ENCODE measurements at regions not wholly inside any gene's neighbourhood (a gene's known extent, or its start where the extent isn't known, plus 50 kb on each side); places are given as distances from the start of the nearest gene placed in this dataset.

DNA sequence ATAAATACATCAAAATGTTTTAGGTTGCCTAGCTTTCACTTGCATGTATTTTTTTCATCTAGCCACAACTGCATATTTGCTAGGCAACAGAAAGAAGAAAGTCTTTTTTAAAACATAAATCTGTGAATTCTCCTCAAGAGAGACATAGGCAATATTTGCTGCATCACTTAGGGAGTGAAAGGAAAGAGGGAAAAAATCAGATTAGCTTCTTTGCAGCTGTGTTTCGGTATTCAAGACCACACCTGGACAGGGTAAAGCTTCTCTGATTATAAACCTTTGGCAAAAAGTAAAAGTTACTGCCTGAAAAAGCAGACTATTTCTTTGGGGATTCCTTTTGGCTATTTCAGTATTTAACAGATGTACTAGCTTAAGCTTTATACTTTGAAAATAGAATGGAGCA is 280.9 kb upstream of the ZSWIM2 start:
- no peak for DNase-seq

DNA sequence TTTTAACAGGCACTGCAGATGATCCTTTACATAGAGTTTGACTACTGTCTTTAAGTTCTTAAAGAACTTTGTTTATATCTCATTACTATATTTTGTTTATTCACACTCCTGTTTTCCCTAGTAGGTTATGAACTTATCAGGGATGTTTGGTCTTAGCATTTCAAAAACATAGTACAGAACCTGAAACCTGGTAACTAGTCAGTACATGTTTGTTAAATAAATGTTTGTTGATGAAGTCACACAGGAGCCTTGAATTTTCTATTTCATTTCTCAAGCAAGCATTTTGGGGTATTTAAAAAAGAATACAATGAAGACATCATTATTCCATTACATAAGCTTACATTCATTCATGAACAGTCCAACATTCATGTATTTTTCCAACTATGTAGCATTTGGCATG is 280.3 kb upstream of the ZSWIM2 start:
- DNase-seq, result no peak

- DNase-seq, result no peak
These were observed 277.5 kb upstream of the ZSWIM2 start for GRCh38 chr2:187126247-187127005.

DNA sequence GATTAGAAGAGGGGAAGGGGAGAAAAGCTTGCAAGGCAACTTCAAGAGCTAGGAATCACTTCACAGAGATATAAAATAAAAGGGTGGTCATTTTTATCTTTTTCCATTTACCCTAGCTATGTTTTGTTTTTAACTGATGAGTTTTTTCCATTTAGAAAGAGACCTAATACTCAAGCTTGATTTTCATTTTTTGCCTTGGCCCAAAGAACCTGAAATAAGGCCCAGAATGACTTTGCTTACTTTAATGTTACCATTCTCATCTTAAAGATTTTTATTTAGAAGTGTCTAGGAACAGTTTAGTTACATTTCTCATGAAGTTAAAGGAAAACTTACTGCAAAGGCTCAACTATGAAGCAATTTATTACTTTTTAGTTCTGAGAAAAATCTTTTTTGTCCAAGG is 276.3 kb upstream of the ZSWIM2 start:
- no peak for DNase-seq

DNA sequence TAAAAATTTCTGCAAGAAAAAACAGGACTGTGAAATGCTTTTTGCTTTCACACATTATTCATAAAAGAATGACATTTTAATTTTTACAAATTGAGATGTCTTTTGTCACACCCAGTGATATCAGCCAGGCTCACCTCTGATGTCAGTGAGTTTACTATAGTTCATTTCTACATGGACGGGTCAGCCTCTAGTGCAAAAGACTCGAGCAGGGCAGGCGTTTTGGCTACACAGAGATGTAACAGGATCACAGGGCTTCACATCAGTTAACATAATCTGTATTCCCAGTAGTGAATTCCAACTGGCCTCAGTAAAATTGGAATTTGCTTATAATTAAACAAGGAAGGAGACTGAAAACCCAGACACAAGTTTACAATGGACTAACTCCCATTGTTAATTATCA is 275.6 kb upstream of the ZSWIM2 start:
- no peak for DNase-seq

GRCh38 chr2:187118331-187119099 is 269.5 kb upstream of the ZSWIM2 start:
- no peak for DNase-seq

GRCh38 chr2:187117483-187117882 is 268.5 kb upstream of the ZSWIM2 start:
- no peak for DNase-seq

- no peak for DNase-seq
These were observed 266.7 kb upstream of the ZSWIM2 start for GRCh38 chr2:187115627-187116026.

- DNase-seq, result no peak
These were observed 258.0 kb upstream of the ZSWIM2 start for GRCh38 chr2:187107001-187107400.

- DNase-seq, result no peak
These were observed 256.2 kb upstream of the ZSWIM2 start for GRCh38 chr2:187105218-187105617.

- no peak for DNase-seq
These were observed 253.4 kb upstream of the ZSWIM2 start for GRCh38 chr2:187102381-187102780.

- DNase-seq, result no peak
These were observed 249.2 kb upstream of the ZSWIM2 start for GRCh38 chr2:187098154-187098553.

GRCh38 chr2:187093771-187094412 is 244.9 kb upstream of the ZSWIM2 start:
- DNase-seq, result no peak

GRCh38 chr2:187091664-187092063 is 242.7 kb upstream of the ZSWIM2 start:
- DNase-seq, result no peak

- no peak for DNase-seq
These were observed 235.6 kb upstream of the ZSWIM2 start for GRCh38 chr2:187084524-187084923.

GRCh38 chr2:187081461-187081860 is 232.5 kb upstream of the ZSWIM2 start:
- no peak for DNase-seq

GRCh38 chr2:187079901-187080300 is 230.9 kb upstream of the ZSWIM2 start:
- no peak for DNase-seq

DNA sequence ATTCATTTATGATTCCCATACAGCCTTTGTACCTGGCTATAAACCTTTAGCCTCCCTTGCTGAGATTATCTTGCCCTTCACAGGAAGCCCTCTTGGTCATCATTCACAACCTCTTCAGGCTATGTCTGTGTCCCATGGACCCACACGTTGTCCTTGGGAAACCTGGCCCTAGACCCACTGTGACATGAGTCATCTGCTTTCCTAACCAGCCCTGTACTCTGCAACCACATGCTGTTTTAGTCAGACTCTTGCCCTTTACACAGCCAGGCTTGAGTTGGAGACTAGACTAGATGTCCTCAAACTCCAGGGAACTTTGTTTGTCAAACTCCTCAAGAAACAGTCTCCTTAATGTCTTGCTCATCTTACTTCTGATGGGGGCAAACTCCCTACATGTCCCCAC is 229.3 kb upstream of the ZSWIM2 start:
- no peak for DNase-seq

DNA sequence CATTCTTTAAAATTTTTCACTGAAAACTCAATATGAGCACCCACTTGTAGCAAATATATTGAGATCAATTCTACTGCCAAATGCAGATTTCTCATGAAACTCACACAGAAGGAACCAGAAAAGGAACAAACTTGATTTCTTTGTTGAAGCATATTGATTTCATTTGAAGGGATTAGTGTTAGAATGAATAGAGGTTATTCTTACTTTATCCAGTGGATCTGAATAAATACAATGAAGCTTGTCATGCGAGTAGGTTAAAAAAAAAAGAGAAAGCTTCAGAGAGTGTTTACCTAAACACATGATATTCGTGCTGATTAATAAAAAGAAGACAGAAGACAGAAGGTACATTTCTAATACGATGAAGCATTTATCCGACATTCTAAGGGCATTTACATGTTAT is 226.7 kb upstream of the ZSWIM2 start:
- no peak for DNase-seq

DNA sequence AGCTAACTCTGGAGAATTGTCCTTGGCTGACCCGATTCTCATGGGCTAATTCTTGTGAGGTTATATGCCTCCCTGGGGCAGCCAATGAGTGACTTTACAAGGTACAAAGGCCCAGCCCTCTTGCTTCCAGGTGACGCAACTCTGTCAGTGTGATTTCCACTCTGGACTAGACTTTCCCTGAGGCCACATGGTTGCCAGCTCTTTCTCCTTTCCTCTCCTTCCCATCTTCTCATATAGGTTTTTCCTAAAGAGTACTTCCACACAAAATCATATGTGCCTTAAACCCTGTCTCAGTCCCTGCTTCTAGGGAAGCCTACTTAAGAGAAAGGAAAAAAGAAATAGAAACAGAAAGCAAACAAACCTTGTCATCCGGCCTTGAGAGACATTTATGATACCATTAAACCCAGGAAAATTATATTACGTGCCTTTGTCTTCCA is 226.2 kb upstream of the ZSWIM2 start:
- no peak for DNase-seq

- DNase-seq, result no peak
These were observed 209.2 kb upstream of the ZSWIM2 start for GRCh38 chr2:187058198-187058597.

DNA sequence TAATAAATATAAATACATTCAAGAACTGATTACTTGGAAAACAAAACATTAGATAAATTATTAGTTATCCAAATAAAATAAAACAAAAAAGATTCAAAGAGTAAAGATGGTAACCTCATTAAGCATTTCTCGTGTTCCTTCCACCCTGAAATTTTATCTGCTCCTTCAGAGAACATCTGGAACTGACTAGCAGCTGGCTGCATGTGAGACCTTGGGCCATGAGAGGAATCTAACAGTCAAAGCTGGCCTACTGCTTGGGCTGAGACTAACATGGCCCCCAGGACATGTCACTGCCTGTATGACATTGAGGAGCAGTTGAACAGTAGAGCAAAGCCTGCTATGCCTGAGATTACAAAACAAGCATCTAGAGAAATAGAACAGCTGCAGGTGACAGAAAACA is 208.5 kb upstream of the ZSWIM2 start:
- no peak for DNase-seq

DNA sequence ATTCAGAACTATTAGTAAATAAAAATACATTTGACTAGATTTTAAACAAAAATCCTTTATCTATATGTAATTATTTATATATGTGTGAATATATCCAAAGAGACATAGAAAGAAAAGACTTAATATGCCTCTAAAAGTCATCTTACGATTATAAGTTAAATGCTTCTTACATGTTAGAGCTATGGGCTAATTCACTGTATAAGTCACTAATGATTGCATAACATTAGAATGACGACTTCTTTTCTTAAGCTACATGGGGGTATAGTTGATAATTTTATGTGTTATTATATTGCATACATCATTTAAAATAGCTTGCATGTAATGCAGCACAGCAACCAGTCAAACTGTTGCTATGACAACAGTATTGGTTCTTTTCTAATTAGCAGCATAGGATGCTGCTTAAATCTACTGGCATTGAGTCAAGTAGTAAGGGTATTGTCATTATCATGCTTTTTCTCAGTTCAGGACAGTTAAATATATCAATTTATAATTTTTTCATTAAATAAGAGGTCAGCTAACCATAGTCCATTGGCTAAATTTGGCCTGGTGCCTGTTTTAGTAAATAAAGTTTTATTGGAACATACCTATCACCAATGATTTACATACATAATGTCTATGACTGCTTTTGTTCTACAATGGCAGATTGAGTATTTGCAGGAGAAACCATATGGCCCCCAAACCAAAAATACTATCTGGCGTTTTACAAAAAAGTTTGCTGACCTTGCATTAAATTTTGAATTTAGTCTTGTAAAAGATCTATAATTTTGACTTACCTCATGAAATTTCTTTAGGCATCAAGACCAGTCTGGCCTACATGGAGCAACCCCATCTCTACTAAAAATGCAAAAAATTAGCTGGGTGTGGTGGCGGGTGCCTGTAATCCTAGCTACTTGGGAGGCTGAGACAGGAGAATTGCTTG is 207.7 kb upstream of the ZSWIM2 start:
- DNase-seq, result no peak
